GM23248 (cell line): ENCODE measurements at regions not wholly inside any gene's neighbourhood (a gene's known extent, or its start where the extent isn't known, plus 50 kb on each side); places are given as distances from the start of the nearest gene placed in this dataset.

ENCODE experiments used
- DNase-seq: peaks from one replicate; pipeline ENCODE4 v3.0.0-alpha.2; 2015
- H2AFZ ChIP-seq: fragments of 200-600 bp; sonication (generic); 2 replicates; pipeline ENCODE4 v1.6.1; 2016; ENCODE audit warnings: antibody characterized with exemption
- H3F3A ChIP-seq: fragments of 200-600 bp; sonication (generic); 2 replicates; pipeline ENCODE4 v1.6.1; 2016; ENCODE audit warnings: mild to moderate bottlenecking, antibody characterized with exemption, mixed run types; ENCODE audit not compliant: insufficient read depth
- H3K27ac ChIP-seq: fragments of 200-600 bp; sonication (generic); 2 replicates; pipeline ENCODE4 v1.5.1; 2016; ENCODE audit warnings: mild to moderate bottlenecking
- H3K27me3 ChIP-seq: fragments of 200-600 bp; sonication (generic); replicated peaks from 2 replicates; pipeline ENCODE4 v1.6.1; 2016; ENCODE audit warnings: mild to moderate bottlenecking; ENCODE audit not compliant: insufficient read depth
- H3K36me3 ChIP-seq: fragments of 200-600 bp; sonication (generic); 2 replicates; pipeline ENCODE4 v1.6.1; 2016; ENCODE audit warnings: low read depth, mild to moderate bottlenecking
- H3K4me1 ChIP-seq: fragments of 200-600 bp; sonication (generic); 2 replicates; pipeline ENCODE4 v1.6.1; 2016; ENCODE audit warnings: mild to moderate bottlenecking; ENCODE audit not compliant: insufficient read depth
- H3K4me2 ChIP-seq: fragments of 200-600 bp; sonication (generic); one replicate; pipeline ENCODE4 v1.6.1; 2016; ENCODE audit warnings: mild to moderate bottlenecking; ENCODE audit not compliant: unreplicated experiment
- H3K4me3 ChIP-seq: fragments of 200-600 bp; sonication (generic); 2 replicates; pipeline ENCODE4 v1.5.1; 2016; ENCODE audit warnings: mild to moderate bottlenecking
- H3K79me2 ChIP-seq: fragments of 200-600 bp; sonication (generic); 2 replicates; pipeline ENCODE4 v1.6.1; 2016; ENCODE audit warnings: mild to moderate bottlenecking; ENCODE audit not compliant: insufficient read depth
- H3K9ac ChIP-seq: fragments of 200-600 bp; sonication (generic); 2 replicates; pipeline ENCODE4 v1.6.1; 2016; ENCODE audit warnings: mild to moderate bottlenecking
- H3K9me2 ChIP-seq: fragments of 200-600 bp; sonication (generic); 2 replicates; pipeline ENCODE4 v1.6.1; 2016; ENCODE audit warnings: mixed run types, mild to moderate bottlenecking, moderate library complexity; ENCODE audit not compliant: insufficient read depth
- H3K9me3 ChIP-seq: fragments of 200-600 bp; sonication (generic); one replicate; pipeline ENCODE4 v1.6.1; 2017; ENCODE audit warnings: low read depth
- H4K20me1 ChIP-seq: fragments of 200-600 bp; sonication (generic); 2 replicates; pipeline ENCODE4 v1.6.0; 2016; ENCODE audit not compliant: insufficient read depth
- EZH2 ChIP-seq: fragments of 200-600 bp; sonication (generic); IDR thresholded peaks from 2 replicates; pipeline ENCODE4 v1.6.1; 2018; ENCODE audit warnings: antibody characterized with exemption, mild to moderate bottlenecking; ENCODE audit not compliant: insufficient read depth, poor library complexity, severe bottlenecking
- EZH2phosphoT487 ChIP-seq: fragments of 200-600 bp; sonication (generic); IDR thresholded peaks from 2 replicates; pipeline ENCODE4 v1.6.1; 2018; ENCODE audit warnings: antibody characterized with exemption, moderate library complexity, mild to moderate bottlenecking, low read depth; ENCODE audit not compliant: insufficient read depth
- WGBS, 2 experiments: methylation state at CpG; one replicate each; pipeline ENCODE4 v1.1.6; 2015 to 2017; ENCODE audit warnings: low lambda C conversion rate in 2 of 2, low coverage in 1 of 2; ENCODE audit errors: missing lambda C conversion rate in 2 of 2; 5-methylcytosine and 5-hydroxymethylcytosine counted together
- in situ Hi-C: fragments of 300-500 bp; cut with MboI; formaldehyde crosslinking; loops from 2 replicates; pipeline ENCODE4 v1.15.0; 2020

GRCh38 chr16:50469121-50469743 is 79.0 kb upstream of the NKD1 start:
- H3K9me3 ChIP-seq: no peaks in the 10 kb centered on the region
- no peak overlapping the region for H3K4me2 ChIP-seq
- in situ Hi-C loops: no loop called here
- H2AFZ ChIP-seq: no peak overlapping the region
- H3K79me2 ChIP-seq: no peaks in the 10 kb centered on the region
- no peaks in the 10 kb centered on the region for H3K9me2 ChIP-seq
- no peaks in the 10 kb centered on the region for H3K36me3 ChIP-seq
- no peaks in the 10 kb centered on the region for H3K4me1 ChIP-seq
- H3F3A ChIP-seq: no peaks in the 10 kb centered on the region
- peaks cover 24% of the 10 kb centered on the region for H3K27me3 ChIP-seq
- no peak overlapping the region for H3K4me3 ChIP-seq
- TF ChIP-seq EZH2 (no peak), EZH2phosphoT487 (no peak)
- DNase-seq: no peak
- WGBS, 2 experiments: 41 to 50% methylated on average over 2 of the region's 2 CpGs
- H4K20me1 ChIP-seq: no peaks in the 10 kb centered on the region
- no peak overlapping the region for H3K27ac ChIP-seq
- no peak overlapping the region for H3K9ac ChIP-seq

- DNase-seq: no peak
- no peaks in the 10 kb centered on the region for H3F3A ChIP-seq
- H3K4me2 ChIP-seq: no peak overlapping the region
- no peak overlapping the region for H3K9ac ChIP-seq
- no peaks in the 10 kb centered on the region for H3K4me1 ChIP-seq
- H2AFZ ChIP-seq: no peak overlapping the region
- H3K9me3 ChIP-seq: no peaks in the 10 kb centered on the region
- H3K9me2 ChIP-seq: no peaks in the 10 kb centered on the region
- H4K20me1 ChIP-seq: no peaks in the 10 kb centered on the region
- no peaks in the 10 kb centered on the region for H3K36me3 ChIP-seq
- 65 to 76% methylated on average over 6 to 7 of the region's 7 CpGs for WGBS, 2 experiments
- H3K27me3 ChIP-seq: peaks cover 24% of the 10 kb centered on the region
- no peaks in the 10 kb centered on the region for H3K79me2 ChIP-seq
- H3K27ac ChIP-seq: no peak overlapping the region
- in situ Hi-C loops: no loop called here
- TF ChIP-seq EZH2phosphoT487 (no peak), EZH2 (no peak)
- no peak overlapping the region for H3K4me3 ChIP-seq
Observed at GRCh38 chr16:50468749-50469078, 79.5 kb upstream of the NKD1 start.

DNA sequence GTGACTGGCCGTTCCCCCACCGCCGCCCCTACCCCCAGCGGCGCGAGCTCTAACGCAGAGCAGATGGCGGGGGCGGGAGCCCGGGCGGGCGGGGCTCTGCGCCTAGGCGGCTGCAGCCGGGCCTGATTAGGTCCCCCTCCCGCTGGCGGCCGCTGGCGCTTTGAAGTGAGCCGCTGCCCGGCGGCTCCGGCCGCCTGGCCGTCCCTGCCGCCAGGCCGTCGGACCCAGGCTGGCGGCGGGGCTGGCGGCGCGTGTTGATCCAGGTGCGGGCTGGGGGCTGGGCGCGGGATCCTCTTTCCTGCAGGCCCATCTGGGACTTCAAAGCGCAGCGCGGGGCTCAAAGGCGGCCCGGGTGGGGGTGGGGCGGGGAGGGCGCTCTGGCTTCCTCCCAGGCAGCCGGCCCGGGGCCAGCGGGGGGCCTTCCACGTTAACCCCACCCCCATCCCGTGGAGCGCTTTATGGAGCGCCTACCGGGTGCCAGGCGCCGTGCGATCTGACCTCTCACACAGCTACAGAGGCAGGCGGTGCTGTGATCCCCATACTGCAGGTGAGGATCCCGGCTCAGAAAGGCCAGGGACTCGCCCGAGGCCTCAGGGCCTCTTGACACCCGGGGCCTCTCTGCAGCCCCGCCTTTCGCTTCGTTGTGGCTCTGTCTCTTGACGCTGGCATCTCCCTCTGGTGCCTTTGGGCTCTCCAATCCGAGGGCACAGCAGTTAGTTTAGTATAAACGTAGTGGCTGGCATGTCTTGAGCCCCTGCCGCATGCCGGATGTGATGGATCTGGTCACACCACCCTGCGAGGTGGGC is 80.0 kb upstream of the NKD1 start:
- H3K9me3 ChIP-seq: no peaks in the 10 kb centered on the region
- H3K9ac ChIP-seq: no peak overlapping the region
- no peak overlapping the region for H2AFZ ChIP-seq
- no peaks in the 10 kb centered on the region for H3K79me2 ChIP-seq
- peak overlapping the region; percentile 42 for H3K4me3 ChIP-seq
- no peaks in the 10 kb centered on the region for H3F3A ChIP-seq
- no peaks in the 10 kb centered on the region for H3K36me3 ChIP-seq
- 10 to 16% methylated on average over 28 to 42 of the region's 68 CpGs for WGBS, 2 experiments
- no peaks in the 10 kb centered on the region for H3K9me2 ChIP-seq
- TF ChIP-seq EZH2 (no peak), EZH2phosphoT487 (no peak)
- peak; percentile 24 for DNase-seq
- no peaks in the 10 kb centered on the region for H3K4me1 ChIP-seq
- H3K27me3 ChIP-seq: peaks cover 24% of the 10 kb centered on the region
- no peaks in the 10 kb centered on the region for H4K20me1 ChIP-seq
- in situ Hi-C loops: no loop called here
- H3K4me2 ChIP-seq: peak overlapping the region; percentile 28
- no peak overlapping the region for H3K27ac ChIP-seq

GRCh38 chr16:50467559-50467942 is 80.6 kb upstream of the NKD1 start:
- Histone ChIP-seq H3K4me2 (peak overlapping the region; percentile 28), H3K27me3 (peaks cover 24% of the 10 kb centered on the region), H3K4me1 (no peaks in the 10 kb centered on the region), H3K27ac (no peak overlapping the region), H3K4me3 (peak overlapping the region; percentile 42), H3K9ac (no peak overlapping the region), H3K9me2 (no peaks in the 10 kb centered on the region), H3K79me2 (no peaks in the 10 kb centered on the region), H3F3A (no peaks in the 10 kb centered on the region), H3K36me3 (no peaks in the 10 kb centered on the region), H4K20me1 (no peaks in the 10 kb centered on the region), H2AFZ (no peak overlapping the region), H3K9me3 (no peaks in the 10 kb centered on the region)
- in situ Hi-C loops: no loop called here
- DNase-seq: no peak
- WGBS, 2 experiments: 44 to 46% methylated on average over 13 of the region's 13 CpGs
- TF ChIP-seq EZH2phosphoT487: no peak
- TF ChIP-seq EZH2: no peak
